Heart right ventricle (tissue), 16 donors: ENCODE measurements at regions not wholly inside any gene's neighbourhood (a gene's known extent, or its start where the extent isn't known, plus 50 kb on each side); places are given as distances from the start of the nearest gene placed in this dataset.
"Not testable (repeated sequence)": the region's sequence is repeated elsewhere in the genome, so short reads cannot be mapped to it uniquely, and the experiment has no call there.

ENCODE experiments used
- ATAC-seq, 8 donors: fragments of 200-7000 bp; cut with Tn5 transposase; one replicate each; pipeline ENCODE4 v1.9.1; 2020; ENCODE audit warnings: mild to moderate bottlenecking in 8 of 8, moderate library complexity in 8 of 8, moderate number of reproducible peaks in 1 of 8
- DNase-seq, 2 donors: peaks; one replicate each; pipeline ENCODE4 v3.0.0-alpha.2; 2020
- H3K27ac ChIP-seq, 10 donors: fragments of 200-600 bp; sonication (generic) in 2 of 10; one replicate each; pipeline versions ENCODE4 v1.5.0 to v1.8.0; 2020 to 2022; ENCODE audit warnings: mild to moderate bottlenecking in 3 of 10
- H3K27me3 ChIP-seq, 7 donors: fragments of 200-600 bp; one replicate each; pipeline ENCODE4 v1.8.0; 2021 to 2022; ENCODE audit warnings: mild to moderate bottlenecking in 2 of 7
- H3K36me3 ChIP-seq, 9 donors: fragments of 200-600 bp; sonication (generic) in 1 of 9; one replicate each; pipeline versions ENCODE4 v1.5.0 to v1.8.0; 2020 to 2022; ENCODE audit warnings: mild to moderate bottlenecking in 2 of 9
- H3K4me1 ChIP-seq, 9 donors: fragments of 200-600 bp; sonication (generic) in 1 of 9; one replicate each; pipeline versions ENCODE4 v1.5.0 to v1.8.0; 2020 to 2022; ENCODE audit warnings: mild to moderate bottlenecking in 4 of 9
- H3K4me3 ChIP-seq, 10 donors: fragments of 200-600 bp; sonication (generic) in 2 of 10; one replicate each; pipeline versions ENCODE4 v1.5.0 to v1.8.0; 2020 to 2022; ENCODE audit warnings: mild to moderate bottlenecking in 7 of 10, moderate library complexity in 2 of 10
- H3K9me3 ChIP-seq, 11 donors: fragments of 200-600 bp in 10 of 11; sonication (generic) in 2 of 11; one replicate each; pipeline versions ENCODE4 v1.5.0 to v1.8.0; 2013 to 2022; ENCODE audit warnings: mild to moderate bottlenecking in 2 of 11, control low read depth in 1 of 11, moderate library complexity in 1 of 11
- CTCF ChIP-seq, 9 donors: fragments of 200-600 bp; sonication (generic) in 2 of 9; IDR thresholded peaks; one replicate each; pipeline versions ENCODE4 v1.5.0 to v1.8.0; 2021 to 2022; ENCODE audit warnings: antibody characterized with exemption in 9 of 9, mild to moderate bottlenecking in 5 of 9, moderate library complexity in 1 of 9
- WGBS, 2 donors: extraction: QIAGEN DNeasy Blood & Tissue Kit; methylation state at CpG; one replicate each; pipeline ENCODE4 v1.1.7; 2013; ENCODE audit warnings: inconsistent platforms in 1 of 2; 5-methylcytosine and 5-hydroxymethylcytosine counted together
- intact Hi-C, 10 donors: fragments of 100-400 bp; cut with DNase I; formaldehyde crosslinking; loops; one replicate each; pipeline versions ENCODE4 v1.11.1 to v1.14.2; 2022
- donor health status: Arrhythmogenic right ventricular cardiomyopathy.
- donor health status: ischemic (EF 13 %, LVEDD 7.1; RV severe dilation, severe dysfunction).
- donor health status: healthy with polysubstance abuse.
- donor health status: DM: no; HTN: yes; CAD: no.
- donor health status: DM: no; HTN: no; CAD: no.
- donor health status: ischemic (EF 25% LVEDD 6.9; RV normal size, moderate dysfunction).
- donor health status: ischemic (EF 25% LVEDD 5.7; RV mildly dilated, moderate dysfunction).
- donor health status: healthy.
- donor health status: DM: yes; HTN: yes; CAD: no.
- donor health status: Ischemic cardiomyopathy.
- donor health status: ischemic (EF 35%, LVEDD 5.7; RV mildly dilated, moderate dysfunction).
- donor health status: nonischemic (EF 11% LVEDD 7.7; RV severe dilation, severe dysfunction).
- donor health status: DM: yes; HTN: yes; CAD: no.
- donor health status: PGD.
- donor health status: ischemic (EF 29% LVEDD 5.4; RV normal size, mild dysfunction).
- donor health status: nonischemic (EF 23%, LVEDD 6.1; RV moderate dilation, normal function).

GRCh38 chr4:45283352-45283751 lies 557.0 kb upstream of the GNPDA2 start:
- no peaks in the 10 kb centered on the region for H3K27me3 ChIP-seq
- H3K4me1 ChIP-seq = no peaks in the 10 kb centered on the region
- ATAC-seq = peak in 1 of 8 donors; percentile 50
- intact Hi-C loops = no loop called here
- no peak overlapping the region for H3K4me3 ChIP-seq
- H3K36me3 ChIP-seq = no peaks in the 10 kb centered on the region
- no peak for DNase-seq
- no peak overlapping the region for H3K27ac ChIP-seq
- no peak for TF ChIP-seq CTCF (IDR thresholded peaks at IDR 0.05)
- H3K9me3 ChIP-seq = peaks cover 0 to 4% (median 0%) of the 10 kb centered on the region in 11 donors
- 78 to 84% methylated on average over 7 of the region's 7 CpGs for WGBS, 2 donors

- H3K9me3 ChIP-seq = peaks cover 0 to 4% (median 0%) of the 10 kb centered on the region in 11 donors
- DNase-seq (no peak), ATAC-seq (no peak)
- no peaks in the 10 kb centered on the region for H3K36me3 ChIP-seq
- no peaks in the 10 kb centered on the region for H3K4me1 ChIP-seq
- no peak overlapping the region for H3K4me3 ChIP-seq
- WGBS, 2 donors = 84 to 89% methylated on average over 1 of the region's 1 CpG
- no peak overlapping the region for H3K27ac ChIP-seq
- intact Hi-C loops = no loop called here
- no peak for TF ChIP-seq CTCF (IDR thresholded peaks at IDR 0.05)
- H3K27me3 ChIP-seq = no peaks in the 10 kb centered on the region
These were observed 553.8 kb upstream of the GNPDA2 start for GRCh38 chr4:45280121-45280520.

- no peaks in the 10 kb centered on the region for H3K36me3 ChIP-seq
- no peaks in the 10 kb centered on the region for H3K27me3 ChIP-seq
- DNase-seq (no peak), ATAC-seq (no peak)
- H3K9me3 ChIP-seq = peaks cover 0 to 8% (median 0%) of the 10 kb centered on the region in 11 donors
- TF ChIP-seq CTCF (IDR thresholded peaks at IDR 0.05) = no peak
- 89 to 93% methylated on average over 21 of the region's 21 CpGs for WGBS, 2 donors
- no peak overlapping the region for H3K4me3 ChIP-seq
- no peaks in the 10 kb centered on the region for H3K4me1 ChIP-seq
- intact Hi-C loops = no loop called here
- H3K27ac ChIP-seq = no peak overlapping the region
These were observed 549.5 kb upstream of the GNPDA2 start for GRCh38 chr4:45275862-45276261.

- H3K27me3 ChIP-seq, DNase-seq, intact Hi-C loops, H3K27ac ChIP-seq, ATAC-seq, H3K36me3 ChIP-seq, H3K4me3 ChIP-seq, H3K4me1 ChIP-seq: not testable (repeated sequence)
- 57 to 59% methylated on average over 3 of the region's 3 CpGs for WGBS, 2 donors
- H3K9me3 ChIP-seq = peaks cover 0 to 34% (median 0%) of the 10 kb centered on the region in 11 donors
These were observed 521.8 kb upstream of the GNPDA2 start for GRCh38 chr4:45248106-45248505.

- ATAC-seq (no peak), DNase-seq (no peak)
- Histone ChIP-seq H3K27ac (no peak overlapping the region), H3K9me3 (peaks cover 0 to 27% (median 0%) of the 10 kb centered on the region in 11 donors), H3K4me3 (no peak overlapping the region), H3K4me1 (no peaks in the 10 kb centered on the region), H3K36me3 (no peaks in the 10 kb centered on the region), H3K27me3 (no peaks in the 10 kb centered on the region)
- intact Hi-C loops = no loop called here
- TF ChIP-seq CTCF (IDR thresholded peaks at IDR 0.05) = no peak
These were observed 515.6 kb upstream of the GNPDA2 start for GRCh38 chr4:45241976-45242375.
